Type B pancreatic cell (in vitro differentiated cells): ENCODE measurements at regions not wholly inside any gene's neighbourhood (a gene's known extent, or its start where the extent isn't known, plus 50 kb on each side); places are given as distances from the start of the nearest gene placed in this dataset.

Experiments
- DNase-seq: peaks from one replicate; pipeline ENCODE4 v3.0.0; 2021; ENCODE audit warnings: mixed read lengths; ENCODE audit not compliant: unreplicated experiment; ENCODE audit errors: extremely low spot score
- H3K27ac Mint-ChIP-seq: 2 replicates; pipeline ENCODE4 v1.8.0; 2021; ENCODE audit warnings: mild to moderate bottlenecking, mixed read lengths
- H3K27me3 Mint-ChIP-seq: 2 replicates; pipeline ENCODE4 v1.8.0; 2021; ENCODE audit warnings: mixed read lengths
- H3K36me3 Mint-ChIP-seq: 2 replicates; pipeline ENCODE4 v1.8.0; 2021; ENCODE audit warnings: mixed read lengths
- H3K4me1 Mint-ChIP-seq: one replicate; pipeline ENCODE4 v1.8.0; 2021; ENCODE audit warnings: mixed read lengths; ENCODE audit not compliant: unreplicated experiment
- H3K4me3 Mint-ChIP-seq: 2 replicates; pipeline ENCODE4 v1.8.0; 2021; ENCODE audit warnings: mild to moderate bottlenecking, mixed read lengths
- H3K9me3 Mint-ChIP-seq: 2 replicates; pipeline ENCODE4 v1.8.0; 2021; ENCODE audit warnings: mixed read lengths
- CTCF ChIP-seq: fragments of 200-600 bp; sonication (generic); conservative IDR thresholded peaks from 2 replicates; pipeline ENCODE4 v1.5.0; 2021; ENCODE audit warnings: antibody characterized with exemption, mild to moderate bottlenecking

- H3K27ac Mint-ChIP-seq = no peak overlapping the region
- no peak overlapping the region for H3K4me3 Mint-ChIP-seq
- no peaks in the 10 kb centered on the region for H3K27me3 Mint-ChIP-seq
- H3K9me3 Mint-ChIP-seq = peaks cover 11% of the 10 kb centered on the region
- H3K36me3 Mint-ChIP-seq = no peaks in the 10 kb centered on the region
- no peak for DNase-seq
- H3K4me1 Mint-ChIP-seq = no peaks in the 10 kb centered on the region
- TF ChIP-seq CTCF = no peak
Measured at GRCh38 chr2:172658945-172659344, 76.7 kb upstream of the RAPGEF4 start.

GRCh38 chr2:172662099-172662498 lies 73.5 kb upstream of the RAPGEF4 start:
- no peak for TF ChIP-seq CTCF
- H3K4me1 Mint-ChIP-seq = no peaks in the 10 kb centered on the region
- H3K9me3 Mint-ChIP-seq = peaks cover 26% of the 10 kb centered on the region
- peaks cover 3% of the 10 kb centered on the region for H3K27me3 Mint-ChIP-seq
- no peak overlapping the region for H3K27ac Mint-ChIP-seq
- H3K4me3 Mint-ChIP-seq = no peak overlapping the region
- no peak for DNase-seq
- no peaks in the 10 kb centered on the region for H3K36me3 Mint-ChIP-seq

GRCh38 chr2:172664766-172665165 lies 70.9 kb upstream of the RAPGEF4 start:
- H3K27ac Mint-ChIP-seq = no peak overlapping the region
- H3K9me3 Mint-ChIP-seq = peaks cover 18% of the 10 kb centered on the region
- no peaks in the 10 kb centered on the region for H3K36me3 Mint-ChIP-seq
- DNase-seq = no peak
- no peaks in the 10 kb centered on the region for H3K4me1 Mint-ChIP-seq
- no peak overlapping the region for H3K4me3 Mint-ChIP-seq
- TF ChIP-seq CTCF = no peak
- H3K27me3 Mint-ChIP-seq = peaks cover 3% of the 10 kb centered on the region

GRCh38 chr2:172667581-172668325 lies 67.9 kb upstream of the RAPGEF4 start:
- no peak overlapping the region for H3K4me3 Mint-ChIP-seq
- peaks cover 16% of the 10 kb centered on the region for H3K9me3 Mint-ChIP-seq
- no peak for DNase-seq
- peaks cover 1% of the 10 kb centered on the region for H3K4me1 Mint-ChIP-seq
- no peak for TF ChIP-seq CTCF
- no peaks in the 10 kb centered on the region for H3K36me3 Mint-ChIP-seq
- H3K27ac Mint-ChIP-seq = no peak overlapping the region
- H3K27me3 Mint-ChIP-seq = peaks cover 12% of the 10 kb centered on the region

GRCh38 chr2:172671501-172671900 lies 64.1 kb upstream of the RAPGEF4 start:
- Mint-ChIP-seq H3K36me3 (no peaks in the 10 kb centered on the region), H3K27ac (no peak overlapping the region), H3K4me1 (peaks cover 6% of the 10 kb centered on the region), H3K27me3 (peaks cover 23% of the 10 kb centered on the region), H3K4me3 (no peak overlapping the region), H3K9me3 (peaks cover 14% of the 10 kb centered on the region)
- TF ChIP-seq CTCF = no peak
- no peak for DNase-seq
